IMR-90 (cell line): ENCODE measurements at regions not wholly inside any gene's neighbourhood (a gene's known extent, or its start where the extent isn't known, plus 50 kb on each side); places are given as distances from the start of the nearest gene placed in this dataset.

Source experiments
- ATAC-seq: fragments of 200-7000 bp; cut with Tn5 transposase; 2 replicates; pipeline ENCODE4 v1.9.1; 2020; ENCODE audit warnings: low read depth, mild to moderate bottlenecking, moderate library complexity
- BruUV-seq: library from RNA; stranded (reverse); fragments of 400-500 nt; replicated peaks from 2 replicates; lab custom pipeline; 2021; lab: Mats Ljungman, UMichigan
- CTCF ChIA-PET: fragments of 300-600 bp; formaldehyde crosslinking; extraction: SDS; loops from one replicate; lab custom pipeline; 2021; ENCODE audit warnings: antibody characterized with exemption; lab: Yijun Ruan, JAX
- POLR2A ChIA-PET: fragments of 300-600 bp; sonication (Branson Sonifier 250); formaldehyde crosslinking; loops from one replicate; lab custom pipeline; 2022; ENCODE audit warnings: antibody characterized with exemption; ENCODE audit not compliant: unreplicated experiment; lab: Charles Lee
- DNase-seq: peaks from one replicate; pipeline ENCODE4 v3.0.0; 2013
- H2AFZ ChIP-seq: replicated peaks from 2 replicates; pipeline ENCODE3; 2013; ENCODE audit warnings: low read length, mild to moderate bottlenecking; ENCODE audit not compliant: poor library complexity
- H2AK5ac ChIP-seq: 2 replicates; pipeline ENCODE4 v1.6.1; 2013; ENCODE audit warnings: low read depth, low read length, inconsistent platforms
- H2AK9ac ChIP-seq: replicated peaks from 2 replicates; pipeline ENCODE3; 2013; ENCODE audit warnings: mild to moderate bottlenecking, low read depth, low read length, moderate library complexity; ENCODE audit not compliant: poor library complexity
- H2BK120ac ChIP-seq: 2 replicates; pipeline ENCODE4 v1.6.1; 2013; ENCODE audit warnings: low read depth, low read length, inconsistent platforms
- H2BK15ac ChIP-seq: 3 replicates; pipeline ENCODE4 v1.6.1; 2013; ENCODE audit warnings: low read depth, low read length, inconsistent platforms
- H2BK20ac ChIP-seq: 2 replicates; pipeline ENCODE4 v1.6.1; 2013; ENCODE audit warnings: low read depth, mild to moderate bottlenecking, inconsistent platforms, low read length, moderate library complexity
- H2BK5ac ChIP-seq: 2 replicates; pipeline ENCODE4 v1.6.1; 2013; ENCODE audit warnings: mild to moderate bottlenecking, low read depth, low read length, inconsistent platforms; ENCODE audit not compliant: poor library complexity, severe bottlenecking
- H3K14ac ChIP-seq: replicated peaks from 2 replicates; pipeline ENCODE4 v1.6.1; 2013; ENCODE audit warnings: low read depth, low read length, inconsistent platforms
- H3K18ac ChIP-seq: 2 replicates; pipeline ENCODE4 v1.6.1; 2013; ENCODE audit warnings: low read depth, low read length, control low read depth
- H3K23ac ChIP-seq: 2 replicates; pipeline ENCODE4 v1.6.1; 2013; ENCODE audit warnings: low read depth, low read length, inconsistent platforms
- H3K27ac ChIP-seq: 2 replicates; pipeline ENCODE4 v1.5.1; 2013; ENCODE audit warnings: mild to moderate bottlenecking, control low read depth, low read length; ENCODE audit not compliant: insufficient read depth
- H3K27me3 ChIP-seq: 2 replicates; pipeline ENCODE4 v1.6.1; 2013; ENCODE audit warnings: low read length; ENCODE audit not compliant: control insufficient read depth, insufficient read depth
- H3K36me3 ChIP-seq: 2 replicates; pipeline ENCODE4 v1.6.1; 2013; ENCODE audit warnings: low read length, mixed read lengths; ENCODE audit not compliant: control insufficient read depth, insufficient read depth
- H3K4ac ChIP-seq: 2 replicates; pipeline ENCODE4 v1.6.1; 2013; ENCODE audit warnings: low read depth, low read length, inconsistent platforms
- H3K4me1 ChIP-seq: 2 replicates; pipeline ENCODE4 v1.6.1; 2013; ENCODE audit warnings: low read length, mixed read lengths; ENCODE audit not compliant: control insufficient read depth, insufficient read depth
- H3K4me2 ChIP-seq: 2 replicates; pipeline ENCODE4 v1.6.1; 2013; ENCODE audit warnings: low read depth, mild to moderate bottlenecking, control low read depth, low read length, moderate library complexity
- H3K4me3 ChIP-seq: 2 replicates; pipeline ENCODE4 v1.5.1; 2013; ENCODE audit warnings: low read depth, mild to moderate bottlenecking, control low read depth, low read length, moderate library complexity; ENCODE audit not compliant: insufficient read depth
- H3K56ac ChIP-seq: 2 replicates; pipeline ENCODE4 v1.6.1; 2013; ENCODE audit warnings: low read length, inconsistent platforms; ENCODE audit not compliant: insufficient read depth; ENCODE audit errors: extremely low read depth
- H3K79me1 ChIP-seq, 2 experiments: 2 replicates each; pipeline ENCODE4 v1.6.1; 2013; ENCODE audit warnings: low read length in 2 of 2, inconsistent platforms in 1 of 2, low read depth in 1 of 2
- H3K9ac ChIP-seq: 2 replicates; pipeline ENCODE4 v1.6.1; 2013; ENCODE audit warnings: low read depth, low read length, control low read depth
- H3K9me1 ChIP-seq: 2 replicates; pipeline ENCODE4 v1.6.1; 2013; ENCODE audit warnings: low read length, inconsistent platforms; ENCODE audit not compliant: insufficient read depth
- H3K9me3 ChIP-seq: 2 replicates; pipeline ENCODE4 v1.6.1; 2013; ENCODE audit warnings: low read length; ENCODE audit not compliant: control insufficient read depth, insufficient read depth
- H4K20me1 ChIP-seq: 2 replicates; pipeline ENCODE4 v1.6.1; 2013; ENCODE audit warnings: low read length, inconsistent platforms; ENCODE audit not compliant: insufficient read depth
- H4K5ac ChIP-seq: 2 replicates; pipeline ENCODE4 v1.6.1; 2013; ENCODE audit warnings: mild to moderate bottlenecking, low read depth, low read length, control low read depth
- H4K8ac ChIP-seq, 2 experiments: 2 replicates each; pipeline ENCODE4 v1.6.1; 2013; ENCODE audit warnings: low read depth in 2 of 2, low read length in 2 of 2, control low read depth in 1 of 2, inconsistent platforms in 1 of 2
- H4K91ac ChIP-seq: 2 replicates; pipeline ENCODE4 v1.6.1; 2013; ENCODE audit warnings: low read depth, low read length, inconsistent platforms; ENCODE audit not compliant: insufficient read depth
- CEBPB ChIP-seq: IDR thresholded peaks from 2 replicates; pipeline ENCODE4 v1.6.1; 2012; ENCODE audit warnings: low read depth, low read length, improper control_type of control experiment
- CHD1 ChIP-seq: IDR thresholded peaks from 2 replicates; pipeline ENCODE4 v1.6.1; 2012; ENCODE audit warnings: low read depth, low read length, improper control_type of control experiment
- CTCF ChIP-seq: conservative IDR thresholded peaks from 2 replicates; pipeline ENCODE4 v1.5.1; 2012; ENCODE audit warnings: mild to moderate bottlenecking, low read depth, low read length, improper control_type of control experiment
- ELK1 ChIP-seq: fragments of 150-350 bp; IDR thresholded peaks from 2 replicates; pipeline ENCODE4 v1.6.1; 2016; ENCODE audit warnings: low read depth, mild to moderate bottlenecking, low read length, moderate library complexity, borderline replicate concordance
- FOS ChIP-seq: fragments of 150-350 bp; IDR thresholded peaks from 2 replicates; pipeline ENCODE4 v1.6.1; 2016; ENCODE audit warnings: low read depth, low read length
- MAFK ChIP-seq: IDR thresholded peaks from 2 replicates; pipeline ENCODE4 v1.6.1; 2012; ENCODE audit warnings: low read depth, low read length, improper control_type of control experiment
- MAZ ChIP-seq: IDR thresholded peaks from 2 replicates; pipeline ENCODE4 v1.6.1; 2012; ENCODE audit warnings: low read depth, mild to moderate bottlenecking, low read length, improper control_type of control experiment, moderate library complexity, borderline replicate concordance
- MXI1 ChIP-seq: IDR thresholded peaks from 2 replicates; pipeline ENCODE4 v1.6.1; 2012; ENCODE audit warnings: low read depth, mild to moderate bottlenecking, low read length, moderate library complexity, borderline replicate concordance
- NFE2L2 ChIP-seq: fragments of 150-350 bp; IDR thresholded peaks from 2 replicates; pipeline ENCODE4 v1.6.1; 2016; ENCODE audit warnings: low read depth, mild to moderate bottlenecking, low read length
- POLR2A ChIP-seq: IDR thresholded peaks from 2 replicates; pipeline ENCODE4 v1.6.1; 2012; ENCODE audit warnings: mild to moderate bottlenecking, low read depth, low read length
- RAD21 ChIP-seq: IDR thresholded peaks from 2 replicates; pipeline ENCODE4 v1.6.1; 2012; ENCODE audit warnings: low read length, improper control_type of control experiment
- RCOR1 ChIP-seq: IDR thresholded peaks from 2 replicates; pipeline ENCODE4 v1.6.1; 2012; ENCODE audit warnings: mild to moderate bottlenecking, low read length, improper control_type of control experiment; ENCODE audit not compliant: insufficient replicate concordance
- RFX5 ChIP-seq: IDR thresholded peaks from 2 replicates; pipeline ENCODE4 v1.8.0; 2012; ENCODE audit warnings: low read depth, mild to moderate bottlenecking, low read length, moderate library complexity
- SMC3 ChIP-seq: fragments of 150-350 bp; IDR thresholded peaks from 2 replicates; pipeline ENCODE4 v1.6.1; 2016; ENCODE audit warnings: low read depth, mild to moderate bottlenecking, antibody characterized with exemption, low read length, moderate library complexity
- WGBS, 2 experiments: methylation state at CpG; one replicate each; pipeline versions ENCODE4 v1.1.5 to v1.1.7; 2013; ENCODE audit warnings: missing lambda C conversion rate in 2 of 2; ENCODE audit not compliant: insufficient read length in 1 of 2; ENCODE audit errors: extremely low coverage in 2 of 2; 5-methylcytosine and 5-hydroxymethylcytosine counted together
- dilution Hi-C: fragments of 300-500 bp; cut with HindIII; formaldehyde crosslinking; loops from one replicate; pipeline ENCODE4 v1.14.3; 2018; ENCODE audit warnings: low sequenced_read_pairs; ENCODE audit not compliant: unreplicated experiment
- in situ Hi-C: fragments of 300-500 bp; cut with MboI; formaldehyde crosslinking; loops from 3 replicates; pipeline ENCODE4 v1.14.3; 2019; ENCODE audit warnings: low sequenced_read_pairs, inconsistent platforms, mixed read lengths
- intact Hi-C: fragments of 100-400 bp; cut with micrococcal nuclease; formaldehyde crosslinking; loops from 2 replicates; pipeline ENCODE4 v1.10.0; 2022

GRCh38 chr2:198499539-198499938, 695.1 kb downstream of the PLCL1 start:
- Histone ChIP-seq H2BK5ac (no peak overlapping the region), H3K9ac (no peak overlapping the region), H3K9me3 (no peaks in the 10 kb centered on the region), H4K5ac (no peak overlapping the region), H3K23ac (no peak overlapping the region), H4K8ac (no peak overlapping the region), H3K4me1 (no peaks in the 10 kb centered on the region), H3K14ac (no peak overlapping the region), H2BK15ac (no peak overlapping the region), H3K27me3 (no peaks in the 10 kb centered on the region), H4K91ac (no peak overlapping the region), H2BK20ac (no peak overlapping the region), H4K20me1 (no peaks in the 10 kb centered on the region), H3K56ac (no peak overlapping the region), H3K36me3 (no peaks in the 10 kb centered on the region), H3K4me2 (no peak overlapping the region), H3K9me1 (no peaks in the 10 kb centered on the region), H2AK5ac (no peak overlapping the region), H3K27ac (no peak overlapping the region), H2BK120ac (no peak overlapping the region), H2AK9ac (no peak overlapping the region), H2AFZ (no peak overlapping the region), H3K4me3 (no peak overlapping the region), H3K4ac (no peak overlapping the region), H3K79me1 (no peaks in the 10 kb centered on the region), H3K18ac (no peak overlapping the region)
- TF ChIP-seq RFX5 (no peak), POLR2A (no peak), ELK1 (no peak), RCOR1 (no peak), CTCF (no peak), CEBPB (no peak), MAZ (no peak), MAFK (no peak), NFE2L2 (no peak), CHD1 (no peak), SMC3 (no peak), RAD21 (no peak), FOS (no peak), MXI1 (no peak)
- in situ Hi-C loops (no loop called here), intact Hi-C loops (no loop called here), dilution Hi-C loops (no loop called here)
- DNase-seq = peak; percentile 22
- no peak for ATAC-seq
- no TSS peak for BruUV-seq
- ChIA-PET CTCF (no interaction called here), POLR2A (no interaction called here)
- WGBS, 2 experiments = no CpG with 5 or more reads among the region's 6 CpGs
